K562 (cell line): ENCODE measurements at regions not wholly inside any gene's neighbourhood (a gene's known extent, or its start where the extent isn't known, plus 50 kb on each side); places are given as distances from the start of the nearest gene placed in this dataset.

Experiments used
- BCOR ChIP-seq: fragments of 450-650 bp; IDR thresholded peaks from 2 replicates; pipeline ENCODE4 v1.6.1; 2016
- BRF2 ChIP-seq: IDR thresholded peaks from 3 replicates; pipeline ENCODE4 v1.6.1; 2011; ENCODE audit warnings: borderline replicate concordance, mild to moderate bottlenecking; ENCODE audit not compliant: insufficient read length, insufficient read depth
- CBFA2T3 ChIP-seq: fragments of 450-650 bp; IDR thresholded peaks from 2 replicates; pipeline ENCODE4 v1.6.1; 2017
- JUN ChIP-seq, 2 experiments: sonication (generic) in 1 of 2; formaldehyde crosslinking in 1 of 2; IDR thresholded peaks; 2 replicates each; pipeline versions ENCODE4 v1.6.1 to v1.8.0; 2012 to 2022; ENCODE audit warnings: borderline replicate concordance in 2 of 2, mild to moderate bottlenecking in 2 of 2, improper control_type of control experiment in 1 of 2, low read depth in 1 of 2, low read length in 1 of 2, missing genetic modification reagents in 1 of 2
- KAT7 ChIP-seq: sonication (generic); formaldehyde crosslinking; IDR thresholded peaks from 2 replicates; pipeline ENCODE4 v1.8.0; 2022; ENCODE audit warnings: missing genetic modification reagents, mild to moderate bottlenecking, borderline replicate concordance
- LCOR ChIP-seq: sonication (generic); formaldehyde crosslinking; IDR thresholded peaks from 2 replicates; pipeline ENCODE4 v1.8.0; 2022; ENCODE audit warnings: mild to moderate bottlenecking, missing genetic modification reagents
- MEF2A ChIP-seq: IDR thresholded peaks from 2 replicates; pipeline ENCODE4 v1.6.1; 2011; ENCODE audit warnings: low read depth, mild to moderate bottlenecking, low read length, moderate library complexity; ENCODE audit not compliant: control insufficient read depth
- MEF2D ChIP-seq: conservative IDR thresholded peaks from 2 replicates; pipeline ENCODE4 v1.6.1; 2016; ENCODE audit warnings: low read depth, missing genetic modification characterization, missing compliant biosample characterization
- PREB ChIP-seq: sonication (generic); formaldehyde crosslinking; IDR thresholded peaks from 2 replicates; pipeline ENCODE4 v1.8.1; 2023; ENCODE audit warnings: mild to moderate bottlenecking, missing genetic modification reagents
- RFX1 ChIP-seq: fragments of 450-650 bp; IDR thresholded peaks from 2 replicates; pipeline ENCODE4 v1.6.1; 2016; ENCODE audit warnings: mild to moderate bottlenecking, moderate library complexity
- SETDB1 ChIP-seq: IDR thresholded peaks from one replicate; pipeline ENCODE4 v1.6.1; 2012; ENCODE audit warnings: low read length, control low read depth, inconsistent platforms
- SP2 ChIP-seq: IDR thresholded peaks from 2 replicates; pipeline ENCODE4 v1.6.1; 2011; ENCODE audit warnings: mild to moderate bottlenecking, low read depth, low read length, moderate library complexity; ENCODE audit not compliant: poor library complexity, severe bottlenecking; ENCODE audit errors: extremely low read depth
- STAT5A ChIP-seq: IDR thresholded peaks from 2 replicates; pipeline ENCODE4 v1.6.1; 2012; ENCODE audit warnings: low read length, inconsistent platforms, borderline replicate concordance
- TCF3 ChIP-seq: sonication (generic); formaldehyde crosslinking; IDR thresholded peaks from 2 replicates; pipeline ENCODE4 v1.4.0; 2020; ENCODE audit warnings: mild to moderate bottlenecking, missing genetic modification reagents
- TCFL5 ChIP-seq: fragments of 250-450 bp; sonication (Bioruptor Pico); conservative IDR thresholded peaks from 2 replicates; pipeline ENCODE4 v1.6.1; 2021; ENCODE audit warnings: mild to moderate bottlenecking, moderate library complexity, matching md5 sums
- ZNF124 ChIP-seq: sonication (generic); formaldehyde crosslinking; IDR thresholded peaks from 2 replicates; pipeline ENCODE4 v1.8.1; 2022; ENCODE audit warnings: missing genetic modification reagents
- ZNF217 ChIP-seq: sonication (generic); formaldehyde crosslinking; IDR thresholded peaks from 2 replicates; pipeline ENCODE4 v1.8.0; 2022; ENCODE audit warnings: mild to moderate bottlenecking, missing genetic modification reagents
- ZNF696 ChIP-seq: fragments of 250-450 bp; sonication (Bioruptor Pico); conservative IDR thresholded peaks from 2 replicates; pipeline ENCODE4 v1.4.0; 2020; ENCODE audit warnings: mild to moderate bottlenecking, moderate library complexity
- TF ChIP-seq, protein P1 (sequence below), 2 experiments: fragments of 250-450 bp in 1 of 2; fragments of 450-650 bp in 1 of 2; sonication (Bioruptor Pico) in 1 of 2; IDR thresholded peaks; 2 replicates each; pipeline versions ENCODE4 v1.6.1 to v1.8.0; 2016 to 2021; ENCODE audit warnings: mild to moderate bottlenecking in 2 of 2, moderate library complexity in 2 of 2, missing compliant biosample characterization in 1 of 2, missing genetic modification characterization in 1 of 2
- TF ChIP-seq, protein P2 (sequence below): sonication (generic); formaldehyde crosslinking; IDR thresholded peaks from 2 replicates; pipeline ENCODE4 v1.8.0; 2022; ENCODE audit warnings: mild to moderate bottlenecking, missing genetic modification reagents
- TF ChIP-seq, protein P3 (sequence below): sonication (generic); formaldehyde crosslinking; IDR thresholded peaks from 2 replicates; pipeline ENCODE4 v1.8.1; 2023; ENCODE audit warnings: mild to moderate bottlenecking, missing genetic modification reagents, moderate library complexity

DNA sequence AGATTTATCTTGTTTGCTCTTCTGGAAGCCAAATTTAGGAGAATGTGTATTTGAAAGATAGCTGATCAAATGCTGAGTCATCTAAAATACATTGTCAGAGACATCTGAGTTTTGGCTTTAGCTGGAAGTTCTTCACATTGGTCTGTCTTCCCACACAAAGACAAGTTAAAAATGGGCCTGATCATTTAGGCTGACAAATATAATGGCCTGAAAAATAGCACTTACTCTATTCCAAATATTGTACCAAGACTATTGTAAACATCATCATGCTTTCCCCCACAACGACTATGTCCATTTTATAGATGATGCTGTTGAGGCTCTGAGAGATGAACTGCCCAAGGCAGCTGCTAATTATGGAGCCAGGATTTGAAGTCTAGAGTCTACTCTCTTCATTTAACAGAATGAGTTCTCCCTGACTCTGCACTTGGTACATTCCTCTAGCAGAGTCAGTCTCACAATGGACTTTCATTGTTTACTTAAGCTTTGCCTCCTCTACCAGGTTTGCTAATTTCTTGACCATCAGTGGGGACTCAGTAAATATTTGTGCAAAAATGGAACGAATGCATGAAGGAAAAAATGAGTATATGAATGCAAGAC, 619.4 kb upstream of the KLF4 start (continued):
- TF ChIP-seq JUN (IDR thresholded peaks at IDR 0.05; ENCODE audit: borderline replicate concordance, low read depth, low read length) (peak; percentile 65; the same call in 1 of the 2 replicates), JUN (CRISPR knock-in tag; IDR thresholded peaks at IDR 0.05; ENCODE audit: borderline replicate concordance) (no peak), SP2 (no peak), ZNF124 (CRISPR knock-in tag) (no peak), BRF2 (no peak), ZNF217 (CRISPR knock-in tag) (no peak), TCFL5 (no peak), BCOR (peak; percentile 94), CBFA2T3 (peak; percentile 97), ZNF696 (CRISPR knock-in tag) (no peak), MEF2D (tag) (peak; percentile 95), RFX1 (no peak), STAT5A (peak; percentile 95), KAT7 (CRISPR knock-in tag) (no peak), SETDB1 (no peak), PREB (CRISPR knock-in tag) (no peak), TCF3 (CRISPR knock-in tag) (peak; percentile 94), MEF2A (peak; percentile 95), LCOR (peak; percentile 93; the same call in 1 of the 2 replicates)
- TF ChIP-seq, protein P1, sequence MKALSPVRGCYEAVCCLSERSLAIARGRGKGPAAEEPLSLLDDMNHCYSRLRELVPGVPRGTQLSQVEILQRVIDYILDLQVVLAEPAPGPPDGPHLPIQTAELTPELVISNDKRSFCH (CRISPR knock-in tag; IDR thresholded peaks at IDR 0.05): no peak
- TF ChIP-seq, protein P1 (tag; IDR thresholded peaks at IDR 0.05): no peak
- TF ChIP-seq, protein P2, sequence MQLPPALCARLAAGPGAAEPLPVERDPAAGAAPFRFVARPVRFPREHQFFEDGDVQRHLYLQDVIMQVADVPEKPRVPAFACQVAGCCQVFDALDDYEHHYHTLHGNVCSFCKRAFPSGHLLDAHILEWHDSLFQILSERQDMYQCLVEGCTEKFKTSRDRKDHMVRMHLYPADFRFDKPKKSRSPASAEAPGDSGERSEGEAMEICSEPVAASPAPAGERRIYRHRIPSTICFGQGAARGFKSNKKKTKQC: no peak
- TF ChIP-seq, protein P3, sequence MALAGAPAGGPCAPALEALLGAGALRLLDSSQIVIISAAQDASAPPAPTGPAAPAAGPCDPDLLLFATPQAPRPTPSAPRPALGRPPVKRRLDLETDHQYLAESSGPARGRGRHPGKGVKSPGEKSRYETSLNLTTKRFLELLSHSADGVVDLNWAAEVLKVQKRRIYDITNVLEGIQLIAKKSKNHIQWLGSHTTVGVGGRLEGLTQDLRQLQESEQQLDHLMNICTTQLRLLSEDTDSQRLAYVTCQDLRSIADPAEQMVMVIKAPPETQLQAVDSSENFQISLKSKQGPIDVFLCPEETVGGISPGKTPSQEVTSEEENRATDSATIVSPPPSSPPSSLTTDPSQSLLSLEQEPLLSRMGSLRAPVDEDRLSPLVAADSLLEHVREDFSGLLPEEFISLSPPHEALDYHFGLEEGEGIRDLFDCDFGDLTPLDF (CRISPR knock-in tag): no peak
